NCI-H1436 treated with DMSO at 0.1 percent for 48 hours (cell line): ENCODE measurements at regions not wholly inside any gene's neighbourhood (a gene's known extent, or its start where the extent isn't known, plus 50 kb on each side); places are given as distances from the start of the nearest gene placed in this dataset.

Source experiments
- DNase-seq: peaks from one replicate; lab custom pipeline; 2025; lab: John Stamatoyannopoulos, UW

DNA sequence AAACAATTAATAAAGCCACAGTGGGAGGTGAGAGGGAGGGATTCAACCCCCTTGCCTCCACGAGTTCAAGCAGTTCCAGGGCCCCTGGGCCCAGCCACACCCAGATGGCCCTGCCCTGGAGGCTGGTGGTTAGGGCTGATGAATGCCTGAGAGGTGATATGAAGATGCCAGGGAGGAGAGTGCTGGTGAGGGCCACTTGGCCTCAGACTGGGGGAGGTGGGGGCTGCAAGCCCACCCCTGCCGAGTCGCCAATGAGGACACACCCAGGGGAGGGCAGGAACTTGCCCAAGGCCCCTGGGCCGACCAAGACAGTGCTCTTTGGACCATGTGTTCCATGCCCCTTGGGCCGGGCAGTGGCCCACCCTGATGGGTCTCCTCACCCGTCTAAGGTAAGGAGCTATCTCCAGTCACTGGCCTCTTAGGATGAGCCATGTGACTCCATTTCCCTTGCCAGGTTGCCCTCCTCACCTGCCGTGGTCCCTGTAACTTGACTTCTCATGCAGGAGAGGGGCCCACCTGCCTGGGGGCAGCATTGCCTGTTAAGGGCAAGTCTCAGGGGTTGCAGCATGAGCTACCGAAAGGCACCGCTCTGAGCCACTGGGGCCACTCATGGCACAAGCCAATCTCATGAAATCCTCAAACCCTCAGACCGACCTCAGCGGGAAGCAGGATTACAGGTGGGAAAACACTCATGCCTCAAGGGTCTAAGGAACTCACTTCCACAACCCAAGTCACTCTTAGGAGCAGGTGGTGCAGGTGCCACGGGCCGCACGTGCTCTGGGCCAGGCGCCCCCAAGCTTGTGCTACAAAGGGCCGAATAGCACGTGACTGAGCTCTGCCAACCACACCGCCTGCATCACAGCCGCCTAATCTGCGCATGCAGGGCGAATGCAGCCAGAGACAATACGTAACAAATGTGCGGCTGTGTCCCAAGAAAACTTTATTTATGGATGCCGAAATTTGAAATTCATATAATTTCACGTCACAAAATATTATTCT, 147.4 kb upstream of the MLN start:
- DNase-seq = peak; percentile 72

DNA sequence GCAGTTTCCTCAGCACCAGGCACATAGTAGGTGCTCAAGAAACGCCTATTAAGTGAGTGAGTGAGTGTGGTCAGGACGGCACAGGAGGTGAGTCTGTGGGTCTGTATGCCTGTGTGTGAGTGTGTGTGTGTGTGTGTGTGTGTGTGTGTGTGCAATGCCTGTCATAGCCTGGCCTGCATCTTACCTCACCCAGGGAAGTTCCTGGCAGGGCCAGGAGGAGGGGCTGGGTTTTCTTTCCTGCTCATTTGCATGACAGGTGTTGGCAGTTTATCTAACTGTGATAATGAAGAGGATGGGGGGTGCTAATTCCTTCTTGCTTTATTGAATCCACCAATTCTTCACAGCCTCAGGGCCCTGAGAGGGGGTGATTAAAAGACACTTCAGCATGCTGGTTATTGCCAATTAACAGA, 146.7 kb upstream of the MLN start:
- DNase-seq = peak; percentile 72

DNA sequence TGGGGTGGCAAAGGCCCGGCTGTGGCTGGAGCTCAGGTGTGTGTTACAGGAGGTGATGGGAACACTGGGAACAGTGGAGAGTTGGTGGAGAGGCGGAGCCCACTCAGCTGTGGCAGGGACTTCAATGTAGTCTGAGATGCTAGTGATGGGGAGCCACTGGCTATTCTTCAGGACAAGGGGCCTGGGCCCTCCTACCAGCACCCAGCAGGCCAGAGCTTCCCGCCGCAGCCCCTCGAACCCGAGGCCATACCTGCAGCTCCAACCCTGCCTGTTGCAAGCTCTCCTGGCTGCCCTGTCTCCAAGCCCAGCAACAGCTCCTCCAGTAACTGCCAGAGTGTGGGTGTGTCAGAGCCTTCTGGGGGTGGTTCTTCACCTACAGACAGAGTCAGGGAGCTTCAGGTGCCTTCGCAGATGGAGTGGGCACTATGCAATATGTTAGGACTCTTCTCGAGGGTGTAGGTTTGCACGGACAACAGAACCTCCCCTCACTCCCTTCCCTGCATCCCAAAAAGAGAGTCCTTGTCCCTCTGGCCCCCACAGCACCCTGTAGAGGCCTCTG, 146.2 kb upstream of the MLN start:
- no peak for DNase-seq

DNA sequence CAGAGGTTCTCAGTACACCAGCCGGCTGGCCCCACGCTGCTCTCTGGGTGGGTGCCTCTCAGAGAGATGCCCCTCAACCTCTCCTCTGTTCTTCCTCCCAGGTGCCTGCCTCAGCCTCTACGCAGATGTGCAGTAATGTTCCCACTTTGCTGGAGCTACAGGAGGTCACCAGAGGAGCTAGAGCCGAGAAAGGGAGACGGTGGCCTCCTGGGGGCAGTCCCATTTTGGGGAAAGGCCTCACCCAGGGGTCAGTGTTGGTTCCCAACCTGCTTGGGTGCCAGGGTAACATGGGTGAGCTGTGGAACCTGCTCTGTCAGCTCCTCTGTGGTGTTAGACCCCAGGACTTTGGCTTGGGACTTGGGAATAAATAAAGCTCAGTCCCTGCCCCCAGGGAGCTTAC, 145.3 kb upstream of the MLN start:
- DNase-seq = no peak

DNA sequence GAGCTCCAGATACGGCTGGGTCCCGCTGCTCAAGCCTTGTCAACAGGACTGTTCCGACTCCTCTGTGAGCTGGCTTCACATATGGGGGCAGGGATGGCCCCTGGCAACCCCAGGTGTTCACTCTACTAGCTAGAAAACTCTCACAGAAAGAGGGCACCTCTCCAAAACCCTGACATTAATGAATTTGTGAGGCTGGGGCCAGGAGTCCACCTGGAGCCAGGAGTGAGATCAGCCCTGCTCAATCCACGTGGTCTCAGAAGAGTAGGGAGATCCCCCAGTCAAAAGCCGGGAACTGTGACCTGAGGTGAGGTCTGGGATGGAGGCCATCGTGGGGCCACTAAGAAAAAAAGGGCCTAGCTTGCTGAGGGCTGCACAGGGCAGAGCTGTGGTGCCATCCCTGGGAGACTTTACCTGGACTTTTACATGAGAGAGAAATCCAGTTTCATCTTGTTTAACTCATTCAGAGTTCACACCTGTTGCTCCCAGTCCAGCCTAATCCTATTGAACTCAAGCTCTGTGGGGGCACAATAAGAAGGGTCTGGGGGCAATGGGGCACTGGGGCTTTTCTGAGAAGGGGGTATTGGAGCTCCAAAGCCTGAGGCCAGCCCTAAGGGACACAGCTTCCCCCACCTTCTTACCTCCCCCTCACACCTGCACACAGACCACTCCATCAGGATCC, 144.3 kb upstream of the MLN start:
- DNase-seq = no peak

DNA sequence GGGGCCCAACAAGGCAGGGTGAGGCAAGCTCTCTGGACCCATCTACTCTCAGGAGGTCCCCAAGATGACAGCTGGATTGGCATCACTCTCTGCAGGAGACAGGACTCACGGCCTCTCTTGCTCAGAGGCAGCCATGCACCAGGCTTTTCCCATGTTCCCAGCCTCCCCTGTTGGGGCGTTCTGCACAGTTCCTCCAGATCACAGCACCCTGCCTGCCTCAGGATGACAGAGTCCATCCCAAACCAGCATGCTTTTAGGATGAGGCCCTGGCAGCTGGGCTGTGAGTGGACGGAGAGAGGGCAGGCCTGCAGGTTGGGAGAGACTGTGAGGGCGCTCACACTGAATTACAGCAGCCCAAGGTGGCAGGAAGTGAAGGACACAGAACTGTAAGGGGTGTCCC, 143.2 kb upstream of the MLN start:
- no peak for DNase-seq

DNA sequence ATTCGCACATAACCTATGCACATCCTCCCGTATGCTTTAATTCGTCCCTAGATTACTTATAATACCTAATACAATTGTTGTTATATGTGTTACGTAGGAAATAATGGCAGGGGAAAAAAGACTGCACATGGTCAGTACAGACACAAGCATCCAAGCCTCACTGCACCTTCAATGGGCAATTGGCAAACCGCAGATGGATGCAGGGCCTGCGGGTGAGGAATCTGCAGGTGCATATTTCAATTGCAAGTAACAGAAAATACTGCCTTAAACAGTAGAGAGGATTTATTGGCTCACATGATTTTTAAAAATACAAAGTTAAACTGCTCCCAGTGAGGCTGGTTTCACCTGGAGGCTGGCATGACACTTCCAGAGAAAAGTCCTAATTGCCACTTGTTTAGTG, 142.1 kb upstream of the MLN start:
- DNase-seq = no peak

DNA sequence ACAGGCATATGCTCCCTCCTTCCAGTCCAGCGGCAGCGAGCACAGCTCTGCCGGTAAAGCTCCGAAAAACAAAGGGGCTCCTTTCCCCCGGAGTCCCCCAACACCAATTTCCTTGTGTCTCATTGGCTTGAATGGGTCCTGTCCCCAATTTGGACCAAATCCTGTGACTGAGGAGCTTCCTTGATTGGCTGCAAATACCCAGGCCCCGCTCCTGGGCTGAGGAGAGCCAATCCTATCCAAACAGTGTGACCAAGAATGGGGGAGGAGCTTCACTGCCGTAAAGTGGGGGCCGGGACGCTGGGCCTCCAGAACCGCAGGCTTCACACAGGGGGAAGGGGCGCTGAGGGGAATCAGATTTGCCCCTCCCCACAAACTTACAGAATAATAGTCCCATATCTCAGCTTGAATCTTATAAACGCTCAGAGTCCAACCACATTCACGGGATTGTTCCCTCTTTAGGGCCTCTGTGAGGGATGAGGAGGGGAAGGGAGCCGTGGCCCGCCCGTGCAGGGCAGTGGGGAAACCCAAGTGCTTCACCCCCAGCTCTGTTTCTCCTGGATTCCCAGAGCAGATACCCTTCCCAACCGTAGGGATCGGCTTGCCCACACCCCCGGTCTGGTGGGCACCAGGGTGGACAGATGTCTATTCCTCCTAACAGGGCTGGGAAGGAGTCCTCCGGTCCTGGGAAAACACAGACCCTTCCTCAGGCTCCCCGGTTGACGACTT, 141.0 kb upstream of the MLN start:
- no peak for DNase-seq

DNA sequence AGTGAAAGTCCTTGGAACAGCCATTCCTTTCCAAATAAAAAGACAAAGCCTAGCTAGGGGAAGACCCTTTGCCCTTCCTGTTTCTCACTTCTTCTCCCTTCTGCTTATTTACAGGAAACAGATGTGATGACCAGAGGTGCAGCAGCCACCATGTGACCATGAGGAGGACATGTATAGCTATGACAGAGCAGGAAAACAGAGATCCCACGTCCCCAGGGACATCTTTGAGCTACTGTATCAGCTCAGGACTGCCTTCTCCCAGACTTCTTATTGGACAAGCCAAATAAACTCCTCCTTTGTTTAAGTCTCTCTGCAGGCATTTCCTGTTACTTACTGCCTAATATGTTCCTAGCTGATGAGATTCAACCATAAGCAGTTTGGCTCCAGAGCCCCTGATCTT, 133.1 kb upstream of the MLN start:
- no peak for DNase-seq

DNA sequence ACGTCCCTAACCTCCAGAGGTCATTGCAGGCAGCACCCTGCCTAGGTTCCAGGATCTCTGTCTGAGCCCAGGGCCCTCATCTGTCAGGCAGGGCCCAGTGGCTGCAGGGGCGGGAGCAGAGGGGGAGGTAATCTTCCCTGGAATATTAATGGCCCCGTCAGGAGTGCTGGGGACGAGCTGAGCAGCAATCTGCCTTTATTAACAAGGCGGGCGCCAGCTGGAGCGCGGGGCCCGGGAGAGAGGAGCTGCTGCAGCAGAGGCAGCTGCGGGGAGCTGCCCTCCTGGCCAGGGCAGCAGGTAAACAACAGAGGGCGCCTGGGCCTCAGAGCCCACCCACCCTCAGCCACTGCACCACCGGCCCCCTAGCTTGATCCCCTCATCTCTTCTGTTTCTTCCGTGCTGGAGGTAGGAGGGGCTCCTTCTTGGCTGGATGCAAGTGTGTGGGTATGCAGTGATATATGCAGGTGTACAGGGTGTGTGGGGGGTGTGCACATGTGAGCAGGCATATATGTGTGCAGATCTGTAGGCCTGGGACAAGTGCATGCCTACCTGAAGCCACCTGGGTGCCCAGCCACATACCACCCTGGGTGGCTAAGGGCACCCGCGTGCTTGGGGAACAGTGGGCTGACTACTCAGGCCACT, 131.8 kb upstream of the MLN start:
- DNase-seq = no peak

DNA sequence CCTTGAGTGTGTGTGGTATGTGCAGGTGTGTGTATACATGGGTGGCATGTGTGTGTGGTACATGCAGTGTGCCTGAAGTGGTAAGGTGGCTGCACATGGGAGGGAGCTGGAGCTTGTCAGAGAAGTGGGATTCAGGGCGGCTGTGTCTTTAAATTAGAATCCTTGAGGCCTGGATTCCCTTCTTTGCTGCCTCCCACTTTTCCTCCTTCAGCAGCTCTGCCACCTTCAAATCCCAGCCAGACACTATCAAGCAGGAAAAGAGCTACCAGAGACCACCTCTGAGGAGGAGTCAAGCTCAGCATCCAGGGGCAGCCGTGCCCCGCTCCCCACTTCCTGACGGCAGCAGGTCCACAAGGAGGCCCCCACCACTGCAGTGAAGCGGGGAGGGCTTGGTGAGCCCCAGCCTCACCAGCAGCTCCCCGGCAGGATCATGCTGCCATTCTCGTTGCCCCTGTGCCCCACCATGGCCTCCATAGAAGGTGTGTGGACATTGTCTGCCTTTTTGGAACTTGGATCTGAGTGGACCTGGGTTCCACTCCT, 131.0 kb upstream of the MLN start:
- no peak for DNase-seq

DNA sequence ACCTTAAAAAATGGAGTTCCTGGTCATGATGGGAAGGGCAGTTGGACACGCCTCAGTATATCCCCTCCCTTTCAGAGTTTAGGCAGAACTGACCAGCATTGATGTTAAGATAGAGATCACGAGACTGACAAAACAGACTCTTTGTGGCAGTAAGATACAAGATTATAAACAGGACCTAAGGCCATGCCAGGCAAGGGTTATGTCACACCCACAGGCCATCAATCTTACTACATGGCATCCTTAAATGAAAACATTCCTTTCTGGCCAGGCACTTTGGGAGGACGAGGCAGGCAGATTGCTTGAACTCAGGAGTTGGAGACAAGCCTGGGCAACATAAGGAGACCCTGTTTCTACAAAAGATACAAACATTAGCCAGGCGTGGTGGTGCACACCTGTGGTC, 129.3 kb upstream of the MLN start:
- DNase-seq = no peak

DNA sequence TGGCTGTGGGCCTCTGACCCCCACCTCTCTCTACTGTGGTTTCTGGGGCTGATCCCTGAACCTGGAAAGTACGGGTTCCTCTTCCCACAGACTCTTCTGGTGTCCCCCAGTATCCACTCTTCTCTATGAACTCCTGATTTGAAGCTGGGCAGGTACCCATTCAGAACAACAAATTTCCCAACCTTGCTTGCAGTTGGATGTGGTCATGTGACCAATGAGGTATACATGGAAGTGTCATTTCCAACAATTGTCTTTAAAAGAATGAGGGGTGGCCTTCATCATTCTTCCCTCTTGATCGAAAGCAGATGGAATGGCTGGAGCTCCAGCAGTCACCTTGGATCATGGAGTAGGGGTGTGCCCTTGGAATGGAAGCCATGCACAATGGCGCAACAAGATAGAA, 128.0 kb upstream of the MLN start:
- no peak for DNase-seq

DNA sequence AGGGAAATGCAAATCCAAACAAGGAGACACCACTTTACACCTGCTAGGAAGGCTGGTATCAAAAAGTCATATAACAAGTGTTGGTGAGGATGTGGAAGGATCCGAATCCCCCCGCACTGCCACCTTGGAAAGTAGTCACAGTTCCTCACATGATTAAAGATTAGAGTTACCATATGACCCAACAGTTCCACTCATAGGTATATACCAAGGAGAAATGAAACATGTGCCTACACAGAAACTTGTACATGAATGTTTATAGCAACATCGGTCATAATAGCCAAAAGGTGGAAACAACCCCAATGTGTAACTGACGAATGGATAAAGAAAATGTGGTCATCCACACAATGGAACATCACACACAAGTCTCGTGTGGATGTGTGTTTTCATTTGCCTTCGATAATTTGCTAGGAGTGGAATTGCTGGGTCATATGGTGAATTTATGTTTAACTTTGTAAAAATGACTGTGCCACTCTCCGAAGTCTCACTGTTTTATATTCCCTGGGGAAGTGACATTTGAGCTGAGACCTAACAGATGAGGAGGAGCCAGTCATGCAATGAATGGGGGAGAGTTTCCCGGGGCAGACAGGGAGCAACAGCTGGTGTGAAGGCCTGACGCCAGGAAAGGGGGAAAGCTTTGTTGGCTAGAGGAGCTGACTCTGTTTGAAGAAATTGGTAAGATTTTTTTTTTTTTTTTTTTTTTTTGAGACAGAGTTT, 125.9 kb upstream of the MLN start:
- no peak for DNase-seq

DNA sequence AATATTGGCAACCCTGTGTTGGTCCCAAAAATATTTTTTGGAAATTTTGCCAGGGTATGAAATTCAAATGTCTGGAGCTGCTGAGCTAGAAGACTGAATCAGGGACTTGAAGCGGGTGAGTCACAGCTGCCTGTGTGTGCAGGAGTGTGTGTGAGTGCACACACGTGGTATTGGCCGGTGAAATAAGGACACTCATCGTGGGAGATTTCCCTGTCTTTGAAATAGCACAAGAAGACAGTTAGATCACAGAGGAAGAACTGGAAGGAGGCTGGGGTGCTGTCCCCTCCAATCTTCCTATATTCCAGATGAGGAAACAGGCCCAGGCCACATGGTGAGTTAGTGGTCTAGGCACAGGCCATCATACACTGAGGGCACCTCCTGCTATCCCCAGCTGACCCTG, 123.8 kb upstream of the MLN start:
- no peak for DNase-seq

DNA sequence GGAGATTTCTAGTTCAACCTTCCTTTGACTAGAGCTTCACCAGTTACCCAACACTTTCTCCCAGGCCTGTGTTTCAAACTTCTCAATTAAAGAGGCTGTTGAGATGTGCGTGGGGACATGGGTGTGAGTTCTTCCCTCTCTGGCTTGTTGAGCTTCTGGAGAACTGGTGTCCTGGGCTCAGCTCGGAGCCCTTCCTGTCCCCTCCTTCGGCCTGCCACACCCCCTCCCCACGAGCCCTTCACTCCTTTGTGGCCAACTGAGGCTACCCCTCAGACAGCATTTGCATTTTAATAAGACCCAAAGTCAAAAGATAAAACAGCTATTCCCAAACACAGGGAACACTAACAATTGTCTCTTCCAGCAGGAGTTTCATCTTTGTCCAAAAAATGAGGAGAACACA, 123.3 kb upstream of the MLN start:
- DNase-seq = no peak

DNA sequence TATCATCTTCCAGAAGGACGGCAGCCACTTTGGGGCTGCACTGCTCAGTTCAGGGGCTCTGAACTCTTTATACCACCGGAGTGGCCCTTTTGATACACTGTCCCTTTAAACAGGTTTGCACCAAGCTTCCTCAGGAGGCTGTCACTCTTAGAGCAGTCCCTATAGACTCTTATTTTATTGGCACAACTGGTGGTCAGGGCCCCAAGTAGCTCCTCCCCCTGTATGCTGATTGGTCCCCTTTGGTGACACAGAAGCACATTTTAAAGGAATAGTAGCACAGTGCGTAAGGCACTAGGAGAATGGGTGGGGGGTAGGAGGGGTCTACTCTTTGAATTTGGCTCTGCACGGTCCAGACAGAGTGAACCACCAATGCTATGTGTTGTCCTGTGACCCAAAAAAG, 122.6 kb upstream of the MLN start:
- DNase-seq = no peak

DNA sequence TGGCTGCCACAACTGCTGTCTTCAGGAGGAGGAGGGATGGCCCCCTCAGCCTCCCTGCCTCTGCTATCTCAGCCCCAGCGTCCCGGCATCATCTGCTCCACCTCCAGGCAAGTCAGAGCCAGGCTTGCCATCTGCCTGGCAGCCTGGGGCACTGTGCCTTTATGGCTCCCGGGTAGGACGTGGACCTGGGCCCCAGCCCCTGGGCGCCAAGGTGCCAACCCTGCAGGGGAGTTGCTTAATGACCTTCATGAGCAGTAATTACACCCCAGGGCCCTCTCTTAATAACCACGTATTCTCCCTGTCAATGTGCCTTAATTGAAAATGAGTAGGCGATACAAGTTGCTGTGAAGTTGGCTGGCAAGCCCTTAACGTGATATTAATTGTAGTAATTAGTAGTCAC, 122.1 kb upstream of the MLN start:
- no peak for DNase-seq

DNA sequence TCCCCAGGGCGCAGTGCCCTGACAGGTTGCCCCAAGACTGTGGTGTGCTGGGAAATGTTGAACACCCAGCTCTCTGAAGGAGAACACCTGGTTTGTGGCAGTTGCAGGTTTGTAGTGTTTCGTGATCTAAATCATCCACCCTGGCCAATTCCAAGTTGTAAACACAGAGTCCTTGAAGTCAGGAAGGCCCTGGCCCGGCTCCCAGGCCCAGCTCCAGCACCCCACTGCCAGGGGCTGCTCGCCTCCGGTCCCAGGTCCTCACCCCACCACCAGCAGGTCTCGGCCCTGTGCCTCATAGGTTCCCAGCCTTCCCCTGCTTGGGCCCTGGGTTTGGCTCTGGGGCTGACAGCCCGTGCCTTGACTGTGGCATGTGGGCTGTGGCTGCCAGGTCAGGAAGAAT, 121.4 kb upstream of the MLN start:
- DNase-seq = no peak

DNA sequence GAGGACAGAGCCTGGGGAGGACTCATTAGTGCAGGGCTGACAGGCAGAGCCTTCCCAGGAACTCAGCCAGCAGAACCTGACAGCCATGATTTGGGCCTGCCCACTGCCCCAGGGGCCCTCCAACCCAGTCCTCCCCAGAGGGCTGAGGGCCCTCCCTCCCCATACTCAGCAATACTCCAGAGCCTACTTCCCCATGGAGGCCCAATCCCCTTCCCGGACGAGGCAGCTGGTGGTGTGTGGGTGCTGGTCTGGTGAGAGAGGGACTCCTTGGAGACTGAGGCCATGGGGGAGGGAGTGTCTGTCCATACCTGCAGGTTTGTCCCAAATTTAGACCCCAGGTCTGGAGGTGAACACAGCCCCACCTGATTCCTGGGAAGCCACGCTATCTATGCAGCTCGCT, 120.9 kb upstream of the MLN start:
- no peak for DNase-seq
